HG02759 (cell line): ENCODE measurements at regions not wholly inside any gene's neighbourhood (a gene's known extent, or its start where the extent isn't known, plus 50 kb on each side); places are given as distances from the start of the nearest gene placed in this dataset.
A peak's percentile ranks its signal among the peaks of the same experiment; 100 is the strongest.
"Not testable (repeated sequence)": the region's sequence is repeated elsewhere in the genome, so short reads cannot be mapped to it uniquely, and the experiment has no call there.

Experiments
- ATAC-seq: cut with Tn5 transposase; IDR thresholded peaks from one replicate; pipeline ENCODE4 v1.9.1; 2021; ENCODE audit warnings: mild to moderate bottlenecking, moderate library complexity; ENCODE audit not compliant: unreplicated experiment

- no peak for ATAC-seq
Measured at GRCh38 chr2:150371044-150371818, 116.2 kb downstream of the RND3 start.

GRCh38 chr2:150370561-150370960 is 116.9 kb downstream of the RND3 start:
- no peak for ATAC-seq

- ATAC-seq = no peak
Measured at GRCh38 chr2:150369862-150370261, 117.6 kb downstream of the RND3 start.

- peak; percentile 10 for ATAC-seq
Measured at GRCh38 chr2:150358468-150358807, 129.0 kb downstream of the RND3 start.

- peak; percentile 71 for ATAC-seq
Measured at GRCh38 chr2:150357770-150358467, 129.5 kb downstream of the RND3 start.

GRCh38 chr2:150355440-150355839 is 132.0 kb downstream of the RND3 start:
- ATAC-seq = no peak

GRCh38 chr2:150353376-150353775 is 134.1 kb downstream of the RND3 start:
- ATAC-seq = no peak

- no peak for ATAC-seq
Measured at GRCh38 chr2:150351922-150352321, 135.5 kb downstream of the RND3 start.

- no peak for ATAC-seq
Measured at GRCh38 chr2:150350500-150350899, 137.0 kb downstream of the RND3 start.

- ATAC-seq = no peak
Measured at GRCh38 chr2:150346806-150347205, 140.7 kb downstream of the RND3 start.

GRCh38 chr2:150341982-150342680 is 145.3 kb downstream of the RND3 start:
- ATAC-seq = no peak

- ATAC-seq = no peak
Measured at GRCh38 chr2:150339951-150340350, 147.5 kb downstream of the RND3 start.

GRCh38 chr2:150339282-150339681 is 148.2 kb downstream of the RND3 start:
- no peak for ATAC-seq

- no peak for ATAC-seq
Measured at GRCh38 chr2:150335596-150335995, 151.9 kb downstream of the RND3 start.

- ATAC-seq = no peak
Measured at GRCh38 chr2:150332383-150332782, 155.1 kb downstream of the RND3 start.

GRCh38 chr2:150327564-150328489 is 159.6 kb downstream of the RND3 start:
- ATAC-seq = no peak

GRCh38 chr2:150325656-150326314 is 161.7 kb downstream of the RND3 start:
- no peak for ATAC-seq

GRCh38 chr2:150323071-150323470 is 164.4 kb downstream of the RND3 start:
- not testable (repeated sequence) for ATAC-seq

- no peak for ATAC-seq
Measured at GRCh38 chr2:150320608-150321007, 166.9 kb downstream of the RND3 start.
